K562 (cell line): ENCODE measurements at regions not wholly inside any gene's neighbourhood (a gene's known extent, or its start where the extent isn't known, plus 50 kb on each side); places are given as distances from the start of the nearest gene placed in this dataset.

Experiments
- ARNT ChIP-seq, 2 experiments: fragments of 450-650 bp; IDR thresholded peaks; 2 replicates each; pipeline ENCODE4 v1.6.1; 2016; ENCODE audit warnings: mild to moderate bottlenecking in 1 of 2
- BRD4 ChIP-seq: fragments of 200-600 bp; sonication (generic); IDR thresholded peaks from 2 replicates; pipeline ENCODE4 v1.6.1; 2017; ENCODE audit warnings: inconsistent platforms
- CHD2 ChIP-seq: IDR thresholded peaks from 2 replicates; pipeline ENCODE4 v1.6.1; 2011; ENCODE audit warnings: low read depth, low read length
- CTCF ChIP-seq, 3 experiments: IDR thresholded peaks in 2 of 3; conservative IDR thresholded peaks in 1 of 3; 2 replicates each; pipeline ENCODE4 v1.5.1; 2011 to 2012; ENCODE audit warnings: low read length in 3 of 3, mild to moderate bottlenecking in 3 of 3, control low read depth in 2 of 3, improper control_type of control experiment in 1 of 3, inconsistent platforms in 1 of 3, low read depth in 1 of 3, mixed read lengths in 1 of 3, moderate library complexity in 1 of 3; ENCODE audit not compliant: insufficient read depth in 2 of 3
- NFRKB ChIP-seq: fragments of 450-650 bp; IDR thresholded peaks from 2 replicates; pipeline ENCODE4 v1.6.1; 2016; ENCODE audit warnings: low read depth
- PKNOX1 ChIP-seq: fragments of 450-650 bp; IDR thresholded peaks from 2 replicates; pipeline ENCODE4 v1.6.1; 2016
- SMARCE1 ChIP-seq: fragments of 450-650 bp; IDR thresholded peaks from 2 replicates; pipeline ENCODE4 v1.7.1; 2016; ENCODE audit warnings: mild to moderate bottlenecking
- SP1 ChIP-seq: sonication (generic); formaldehyde crosslinking; IDR thresholded peaks from 2 replicates; pipeline ENCODE4 v1.8.1; 2022; ENCODE audit warnings: mild to moderate bottlenecking, missing genetic modification reagents
- ZBTB2 ChIP-seq: fragments of 450-650 bp; IDR thresholded peaks from 2 replicates; pipeline ENCODE4 v1.6.1; 2016; ENCODE audit warnings: antibody characterized with exemption
- ZEB2 ChIP-seq: fragments of 450-650 bp; IDR thresholded peaks from 2 replicates; pipeline ENCODE4 v1.6.1; 2016
- ZSCAN29 ChIP-seq: fragments of 450-650 bp; IDR thresholded peaks from 2 replicates; pipeline ENCODE4 v1.6.1; 2017

- TF ChIP-seq SMARCE1: no peak
- TF ChIP-seq NFRKB: no peak
- TF ChIP-seq ARNT (IDR thresholded peaks at IDR 0.05): no peak
- no peak for TF ChIP-seq PKNOX1
- TF ChIP-seq ZSCAN29: no peak
- TF ChIP-seq ZEB2: no peak
- TF ChIP-seq ZBTB2: no peak
- no peak for TF ChIP-seq CTCF (IDR thresholded peaks at IDR 0.05 in 2 of 3, conservative IDR thresholded peaks at IDR 0.05 in 1 of 3; ENCODE audit: insufficient read depth in 2 of 3, low read depth in 1 of 3, low read length in 3 of 3)
- TF ChIP-seq CHD2: no peak
- TF ChIP-seq SP1: no peak
- TF ChIP-seq BRD4: no peak
These were observed 206.3 kb upstream of the GULP1 start for GRCh38 chr2:188085421-188085820.
